Neuronal stem cell (in vitro differentiated cells): ENCODE measurements at regions not wholly inside any gene's neighbourhood (a gene's known extent, or its start where the extent isn't known, plus 50 kb on each side); places are given as distances from the start of the nearest gene placed in this dataset.

Experiments
- DNase-seq: peaks from one replicate; pipeline ENCODE4 v3.0.0-alpha.2; 2013; ENCODE audit warnings: low spot score
- H2AFZ ChIP-seq: one replicate; pipeline ENCODE4 v1.6.1; 2013; ENCODE audit warnings: mild to moderate bottlenecking, low read length, inconsistent platforms
- H2AK5ac ChIP-seq: 2 replicates; pipeline ENCODE4 v1.6.1; 2013; ENCODE audit warnings: low read depth, mild to moderate bottlenecking, inconsistent platforms, low read length, moderate library complexity, mixed read lengths
- H2BK120ac ChIP-seq: 2 replicates; pipeline ENCODE4 v1.6.1; 2013; ENCODE audit warnings: low read depth, mild to moderate bottlenecking, inconsistent platforms, low read length, moderate library complexity, mixed read lengths
- H2BK12ac ChIP-seq: one replicate; pipeline ENCODE4 v1.6.1; 2013; ENCODE audit warnings: low read length, inconsistent platforms
- H2BK15ac ChIP-seq: 2 replicates; pipeline ENCODE4 v1.6.1; 2013; ENCODE audit warnings: mild to moderate bottlenecking, low read length, inconsistent platforms, mixed read lengths
- H2BK5ac ChIP-seq: one replicate; pipeline ENCODE4 v1.6.1; 2013; ENCODE audit warnings: inconsistent platforms, mild to moderate bottlenecking, low read length, moderate library complexity
- H3K14ac ChIP-seq: one replicate; pipeline ENCODE4 v1.6.1; 2013; ENCODE audit warnings: low read length, inconsistent platforms
- H3K18ac ChIP-seq: 2 replicates; pipeline ENCODE4 v1.6.1; 2013; ENCODE audit warnings: low read length, inconsistent platforms
- H3K23ac ChIP-seq: 2 replicates; pipeline ENCODE4 v1.6.1; 2013; ENCODE audit warnings: low read depth, mild to moderate bottlenecking, mixed read lengths, low read length, inconsistent platforms; ENCODE audit not compliant: poor library complexity
- H3K27ac ChIP-seq: replicated peaks from 3 replicates; pipeline ENCODE4 v1.5.1; 2013; ENCODE audit warnings: low read length, inconsistent platforms
- H3K27me3 ChIP-seq, 3 experiments: 2 replicates each; pipeline ENCODE4 v1.6.1; 2013; ENCODE audit warnings: low read length in 3 of 3, mild to moderate bottlenecking in 2 of 3, inconsistent platforms in 1 of 3, low read depth in 1 of 3, mixed read lengths in 1 of 3, moderate library complexity in 1 of 3; ENCODE audit not compliant: control insufficient read depth in 3 of 3, insufficient read depth in 3 of 3
- H3K36me3 ChIP-seq, 2 donors: replicated peaks in 1 of 2; 2 replicates each; pipeline ENCODE4 v1.6.1; 2013; ENCODE audit warnings: low read length in 2 of 2; ENCODE audit not compliant: control insufficient read depth in 2 of 2, insufficient read depth in 2 of 2
- H3K4ac ChIP-seq: 2 replicates; pipeline ENCODE4 v1.6.1; 2013; ENCODE audit warnings: inconsistent platforms, mild to moderate bottlenecking, low read length, moderate library complexity
- H3K4me1 ChIP-seq, 2 donors: 1 replicate in 1 of 2; 2 replicates in 1 of 2; pipeline ENCODE4 v1.6.1; 2013; ENCODE audit warnings: low read length in 2 of 2, low read depth in 1 of 2; ENCODE audit not compliant: control insufficient read depth in 2 of 2, insufficient read depth in 1 of 2
- H3K4me2 ChIP-seq: one replicate; pipeline ENCODE4 v1.6.1; 2013; ENCODE audit warnings: mild to moderate bottlenecking, low read length, inconsistent platforms; ENCODE audit not compliant: insufficient read depth, poor library complexity, severe bottlenecking
- H3K4me3 ChIP-seq, 2 donors: 2 replicates each; pipeline ENCODE4 v1.5.1; 2013; ENCODE audit warnings: low read length in 2 of 2, mild to moderate bottlenecking in 2 of 2, inconsistent platforms in 1 of 2, moderate library complexity in 1 of 2
- H3K79me1 ChIP-seq: one replicate; pipeline ENCODE4 v1.6.1; 2013; ENCODE audit warnings: low read depth, mild to moderate bottlenecking, inconsistent platforms, low read length, moderate library complexity
- H3K9ac ChIP-seq: one replicate; pipeline ENCODE4 v1.6.1; 2013; ENCODE audit warnings: mild to moderate bottlenecking, low read depth, low read length, inconsistent platforms; ENCODE audit not compliant: poor library complexity
- H3K9me3 ChIP-seq, 2 donors: replicated peaks in 1 of 2; 2 replicates each; pipeline versions ENCODE3 to v1.6.1; 2013; ENCODE audit warnings: low read length in 2 of 2, mild to moderate bottlenecking in 2 of 2, inconsistent platforms in 1 of 2, low read depth in 1 of 2, mixed read lengths in 1 of 2, moderate library complexity in 1 of 2; ENCODE audit not compliant: control insufficient read depth in 2 of 2, insufficient read depth in 1 of 2
- H4K8ac ChIP-seq: one replicate; pipeline ENCODE4 v1.6.1; 2013; ENCODE audit warnings: low read depth, mild to moderate bottlenecking, inconsistent platforms, low read length, moderate library complexity
- H4K91ac ChIP-seq: one replicate; pipeline ENCODE4 v1.6.1; 2013; ENCODE audit warnings: low read length, low read depth, mild to moderate bottlenecking, inconsistent platforms; ENCODE audit not compliant: poor library complexity
- WGBS, 2 donors: extraction: QIAGEN DNeasy Blood & Tissue Kit; methylation state at CpG; one replicate each; pipeline ENCODE4 v1.1.7; 2013; ENCODE audit warnings: missing lambda C conversion rate in 2 of 2, mixed read lengths in 1 of 2; ENCODE audit not compliant: insufficient read length in 2 of 2, insufficient replicate concordance in 1 of 2; ENCODE audit errors: extremely low coverage in 2 of 2; 5-methylcytosine and 5-hydroxymethylcytosine counted together

DNA sequence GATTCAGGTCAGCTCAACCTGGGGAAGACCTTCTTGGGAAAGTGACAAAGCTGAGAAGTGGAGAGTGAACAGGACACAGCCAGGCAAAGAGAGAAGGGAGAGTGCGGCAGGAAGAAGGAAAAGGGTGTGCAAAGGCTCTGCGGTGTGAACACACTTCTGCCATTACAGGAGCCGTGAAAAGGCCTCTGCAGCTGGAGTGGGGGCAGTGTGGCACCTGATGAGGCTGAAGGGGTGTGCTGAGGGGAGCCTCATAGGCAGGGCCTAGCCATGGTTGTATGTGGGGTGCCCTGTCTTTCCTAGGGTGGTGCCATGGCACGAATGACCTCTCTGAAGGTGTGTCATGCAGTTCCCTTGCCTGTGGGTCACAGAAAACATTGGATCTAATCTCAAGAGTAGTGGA, 347.6 kb downstream of the CYRIA start:
- Histone ChIP-seq H3K23ac (no peak overlapping the region), H3K36me3 (no peaks in the 10 kb centered on the region), H2BK12ac (peak overlapping the region; percentile 27), H3K9ac (no peak overlapping the region), H3K4ac (peak overlapping the region; percentile 24), H3K4me1 (peaks cover 28 to 29% of the 10 kb centered on the region in 2 donors), H3K27ac (no peak overlapping the region), H4K91ac (no peak overlapping the region), H2AK5ac (peak overlapping the region; percentile 82), H4K8ac (no peak overlapping the region), H2BK15ac (peak overlapping the region; percentile 13), H3K79me1 (no peaks in the 10 kb centered on the region), H2AFZ (peak overlapping the region; percentile 69), H3K9me3 (no peaks in the 10 kb centered on the region), H3K27me3 (no peaks in the 10 kb centered on the region), H2BK5ac (no peak overlapping the region), H2BK120ac (no peak overlapping the region), H3K4me3 (no peak overlapping the region), H3K4me2 (no peak overlapping the region), H3K14ac (no peak overlapping the region), H3K18ac (peak overlapping the region; percentile 77)
- no peak for DNase-seq
- no CpG with 5 or more reads among the region's 4 CpGs for WGBS, 2 donors

DNA sequence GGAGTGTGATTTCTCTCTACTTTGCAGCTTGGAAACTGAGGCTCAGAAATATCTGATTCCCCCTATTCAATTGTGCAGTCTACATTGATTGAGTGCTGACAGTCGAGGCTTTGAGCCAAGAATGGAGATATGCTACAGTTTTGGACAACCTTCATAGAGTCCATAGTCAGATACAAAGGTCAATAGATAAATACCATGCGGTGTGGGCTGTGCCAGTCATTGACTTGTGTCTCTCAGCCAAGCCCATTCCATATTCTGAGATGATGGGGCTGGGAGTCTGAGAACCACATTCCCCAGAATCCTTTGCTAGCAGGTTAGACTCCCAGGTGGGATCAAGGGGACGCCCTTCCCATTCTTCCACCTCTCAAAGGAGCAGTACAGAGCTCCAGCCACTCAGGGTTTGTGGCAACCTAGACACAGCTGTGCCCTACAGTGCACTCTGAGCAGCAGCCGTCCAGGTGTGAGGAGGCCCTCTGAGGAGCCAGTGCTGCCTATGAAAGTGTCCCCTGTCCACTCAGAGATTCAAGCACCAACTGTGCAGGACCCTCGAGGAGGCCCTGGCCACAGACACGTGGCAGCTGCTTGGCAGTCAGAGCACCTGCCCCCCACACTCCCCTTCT, 348.3 kb downstream of the CYRIA start:
- Histone ChIP-seq H3K27ac (no peak overlapping the region), H3K4me2 (no peak overlapping the region), H3K4me3 (no peak overlapping the region), H3K14ac (peak overlapping the region; percentile 5), H3K79me1 (no peaks in the 10 kb centered on the region), H4K91ac (no peak overlapping the region), H2BK5ac (no peak overlapping the region), H2BK15ac (peak overlapping the region; percentile 39), H2BK12ac (peak overlapping the region; percentile 25), H3K9ac (no peak overlapping the region), H3K27me3 (no peaks in the 10 kb centered on the region), H4K8ac (no peak overlapping the region), H3K4ac (no peak overlapping the region), H3K18ac (peak overlapping the region; percentile 8), H3K23ac (no peak overlapping the region), H3K4me1 (peaks cover 25 to 29% of the 10 kb centered on the region in 2 donors), H2BK120ac (no peak overlapping the region), H2AK5ac (peak overlapping the region; percentile 82), H3K36me3 (no peaks in the 10 kb centered on the region), H3K9me3 (no peaks in the 10 kb centered on the region), H2AFZ (no peak overlapping the region)
- WGBS, 2 donors, result no CpG with 5 or more reads among the region's 6 CpGs
- DNase-seq, result no peak

DNA sequence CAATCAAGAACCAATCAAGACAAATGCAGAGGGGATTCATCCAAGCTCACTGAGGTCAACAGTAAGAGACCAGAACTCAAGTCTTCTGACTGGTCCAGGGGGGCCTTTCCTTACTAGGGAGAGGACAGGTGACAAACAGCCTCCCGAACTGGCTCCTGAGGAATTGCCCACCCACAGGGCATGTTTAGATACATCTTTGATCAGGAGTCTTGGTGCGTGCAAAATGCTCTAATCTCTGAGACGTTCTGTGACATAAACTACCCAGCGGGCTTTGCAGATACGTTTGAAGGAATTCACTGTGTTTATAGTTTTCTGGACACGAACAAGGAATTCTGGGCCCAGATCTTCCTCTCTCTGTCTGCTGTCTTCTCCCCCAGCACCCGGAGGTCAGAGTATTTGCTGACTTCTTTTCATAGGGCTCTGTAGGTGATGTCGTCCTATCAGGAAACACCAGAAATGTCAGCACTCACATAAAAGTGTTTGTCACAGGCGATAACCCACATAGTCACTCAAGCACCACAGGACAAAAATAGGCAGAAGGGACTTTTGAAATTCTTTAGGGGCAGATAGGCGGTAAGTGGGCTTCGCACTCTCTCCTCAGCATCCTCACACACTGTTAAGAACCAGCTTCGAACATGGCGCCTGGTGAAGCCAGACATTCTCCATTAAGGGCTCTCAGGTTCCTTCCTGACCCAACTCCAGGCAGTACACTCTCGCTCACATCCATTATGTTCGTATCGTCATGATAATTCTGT, 349.0 kb downstream of the CYRIA start:
- no peak overlapping the region for H3K4me2 ChIP-seq
- H2AFZ ChIP-seq, result no peak overlapping the region
- H3K4me3 ChIP-seq, result no peak overlapping the region
- H3K18ac ChIP-seq, result no peak overlapping the region
- H2BK15ac ChIP-seq, result no peak overlapping the region
- H3K9me3 ChIP-seq, result no peaks in the 10 kb centered on the region
- no peak overlapping the region for H2BK12ac ChIP-seq
- H3K36me3 ChIP-seq, result no peaks in the 10 kb centered on the region
- H3K4me1 ChIP-seq, result peaks cover 28 to 29% of the 10 kb centered on the region in 2 donors
- H2BK120ac ChIP-seq, result no peak overlapping the region
- H3K23ac ChIP-seq, result no peak overlapping the region
- H4K91ac ChIP-seq, result no peak overlapping the region
- no CpG with 5 or more reads among the region's 16 CpGs for WGBS, 2 donors
- no peaks in the 10 kb centered on the region for H3K27me3 ChIP-seq
- no peak overlapping the region for H3K27ac ChIP-seq
- H2AK5ac ChIP-seq, result no peak overlapping the region
- H4K8ac ChIP-seq, result no peak overlapping the region
- DNase-seq, result no peak
- H3K14ac ChIP-seq, result no peak overlapping the region
- H2BK5ac ChIP-seq, result no peak overlapping the region
- H3K4ac ChIP-seq, result no peak overlapping the region
- H3K9ac ChIP-seq, result no peak overlapping the region
- no peaks in the 10 kb centered on the region for H3K79me1 ChIP-seq

DNA sequence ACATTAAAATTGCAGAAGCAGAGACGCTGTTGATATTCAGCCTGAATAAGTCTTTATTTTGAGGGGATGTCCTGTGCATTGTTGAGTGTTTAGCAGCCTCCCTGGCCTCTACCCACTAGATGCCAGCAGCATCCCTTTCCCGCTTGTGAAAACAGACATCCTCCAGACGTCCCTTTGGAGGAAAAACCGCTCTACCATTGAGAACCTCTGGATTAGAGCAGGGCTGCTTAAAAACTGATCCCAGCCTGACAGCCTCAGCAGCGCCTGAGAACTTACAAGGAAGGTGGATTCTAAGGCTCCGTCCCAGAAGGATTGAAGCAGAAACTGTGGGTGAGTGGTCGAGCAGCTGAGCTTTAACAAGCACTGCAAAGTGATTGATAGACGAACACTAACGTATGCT, 349.7 kb downstream of the CYRIA start:
- H3K27ac ChIP-seq, result no peak overlapping the region
- no peak overlapping the region for H3K23ac ChIP-seq
- no peak overlapping the region for H3K4me2 ChIP-seq
- no peaks in the 10 kb centered on the region for H3K27me3 ChIP-seq
- H4K8ac ChIP-seq, result no peak overlapping the region
- no peaks in the 10 kb centered on the region for H3K79me1 ChIP-seq
- no peak overlapping the region for H2BK15ac ChIP-seq
- peak overlapping the region; percentile 21 for H2AFZ ChIP-seq
- no peak overlapping the region for H2BK120ac ChIP-seq
- whole genome bisulfite sequencing, 2 donors, result no CpG with 5 or more reads among the region's 9 CpGs
- no peak for DNase-seq
- no peak overlapping the region for H3K9ac ChIP-seq
- no peak overlapping the region for H2BK12ac ChIP-seq
- no peak overlapping the region for H3K18ac ChIP-seq
- no peaks in the 10 kb centered on the region for H3K36me3 ChIP-seq
- no peak overlapping the region for H3K4me3 ChIP-seq
- no peaks in the 10 kb centered on the region for H3K9me3 ChIP-seq
- no peak overlapping the region for H2BK5ac ChIP-seq
- H3K4ac ChIP-seq, result no peak overlapping the region
- H3K4me1 ChIP-seq, result peaks cover 25% of the 10 kb centered on the region in 2 donors
- no peak overlapping the region for H3K14ac ChIP-seq
- no peak overlapping the region for H4K91ac ChIP-seq
- H2AK5ac ChIP-seq, result no peak overlapping the region
